HepG2 (cell line): ENCODE measurements at regions not wholly inside any gene's neighbourhood (a gene's known extent, or its start where the extent isn't known, plus 50 kb on each side); places are given as distances from the start of the nearest gene placed in this dataset.

ENCODE experiments used
- ATAC-seq: fragments of 200-7000 bp; cut with Tn5 transposase; 3 replicates; pipeline ENCODE4 v1.9.1; 2020; ENCODE audit warnings: mild to moderate bottlenecking, moderate library complexity
- BruUV-seq: library from RNA; stranded (reverse); fragments of 400-500 nt; replicated peaks from 2 replicates; lab custom pipeline; 2021; lab: Mats Ljungman, UMichigan
- CTCF ChIA-PET: fragments of 300-600 bp; formaldehyde crosslinking; extraction: SDS; loops from one replicate; lab custom pipeline; 2021; ENCODE audit warnings: low total read pairs, inconsistent platforms, low intra/inter-chr PET ratio; lab: Yijun Ruan, JAX
- POLR2A ChIA-PET: fragments of 350-600 bp; sonication (Branson Sonifier 250); formaldehyde crosslinking; loops from one replicate; lab custom pipeline; 2020; ENCODE audit warnings: antibody characterized with exemption, inconsistent platforms; lab: Yijun Ruan, JAX
- DNase-seq: peaks from one replicate; pipeline ENCODE4 v3.0.0-alpha.2; 2015; ENCODE audit warnings: low spot score
- FAIRE-seq: peaks from 3 replicates; lab custom pipeline; 2011; peaks lifted over from hg19 to GRCh38; lab: Jason Lieb, UNC
- H2AFZ ChIP-seq: one replicate; pipeline ENCODE4 v1.6.1; 2011; ENCODE audit warnings: low read length, inconsistent platforms
- H3K27ac ChIP-seq: fragments of 300-600 bp; 3 replicates; pipeline ENCODE4 v1.8.0; 2011; ENCODE audit warnings: mixed run types, mild to moderate bottlenecking, mixed read lengths, low read length, inconsistent platforms; ENCODE audit not compliant: insufficient read depth; ENCODE audit errors: extremely low read length
- H3K27me3 ChIP-seq, 2 experiments: fragments of 200-600 bp in 1 of 2; 2 replicates in 1 of 2; 3 replicates in 1 of 2; pipeline versions ENCODE4 v1.6.0 to v1.8.0; 2011; ENCODE audit warnings: low read length in 2 of 2, mild to moderate bottlenecking in 2 of 2, moderate library complexity in 2 of 2, inconsistent platforms in 1 of 2; ENCODE audit not compliant: insufficient read depth in 2 of 2, control insufficient read depth in 1 of 2
- H3K36me3 ChIP-seq, 2 experiments: fragments of 200-600 bp in 1 of 2; replicated peaks in 1 of 2; 2 replicates in 1 of 2; 3 replicates in 1 of 2; pipeline versions ENCODE4 v1.5.1 to v1.8.0; 2011; ENCODE audit warnings: low read length in 2 of 2, inconsistent platforms in 1 of 2; ENCODE audit not compliant: insufficient read depth in 2 of 2, control insufficient read depth in 1 of 2
- H3K4me1 ChIP-seq: 2 replicates; pipeline ENCODE4 v1.5.1; 2012; ENCODE audit warnings: low read length, inconsistent platforms; ENCODE audit not compliant: insufficient read depth
- H3K4me2 ChIP-seq: 2 replicates; pipeline ENCODE4 v1.6.0; 2011; ENCODE audit warnings: low read depth, low read length, inconsistent platforms
- H3K4me3 ChIP-seq, 3 experiments: fragments of 200-600 bp in 1 of 3; sonication (generic), shearing (Covaris generic) in 1 of 3; replicated peaks in 1 of 3; 2 replicates each; pipeline ENCODE4 v1.5.1; 2011 to 2016; ENCODE audit warnings: low read length in 3 of 3, inconsistent platforms in 2 of 3, low read depth in 2 of 3, mild to moderate bottlenecking in 2 of 3, control low read depth in 1 of 3, mixed read lengths in 1 of 3; ENCODE audit not compliant: insufficient read depth in 1 of 3
- H3K79me2 ChIP-seq: one replicate; pipeline ENCODE4 v1.6.1; 2011; ENCODE audit warnings: low read length, inconsistent platforms; ENCODE audit not compliant: insufficient read depth
- H3K9ac ChIP-seq: 2 replicates; pipeline ENCODE4 v1.6.0; 2011; ENCODE audit warnings: mild to moderate bottlenecking, low read depth, low read length, inconsistent platforms; ENCODE audit not compliant: insufficient read depth
- H3K9me3 ChIP-seq: 2 replicates; pipeline ENCODE4 v1.5.1; 2012; ENCODE audit warnings: mild to moderate bottlenecking, low read length
- H4K20me1 ChIP-seq: 2 replicates; pipeline ENCODE4 v1.6.0; 2011; ENCODE audit warnings: inconsistent platforms, mild to moderate bottlenecking, low read length, moderate library complexity; ENCODE audit not compliant: insufficient read depth
- CCDC6 ChIP-seq: sonication (generic); formaldehyde crosslinking; IDR thresholded peaks from 2 replicates; pipeline ENCODE4 v1.8.1; 2022; ENCODE audit warnings: mild to moderate bottlenecking, missing genetic modification reagents, moderate library complexity
- DR1 ChIP-seq: sonication (generic); formaldehyde crosslinking; IDR thresholded peaks from 2 replicates; pipeline ENCODE4 v1.8.0; 2021; ENCODE audit warnings: mild to moderate bottlenecking, missing genetic modification reagents, inconsistent platforms
- GABPB1 ChIP-seq: IDR thresholded peaks from 2 replicates; pipeline ENCODE4 v1.6.1; 2016; ENCODE audit warnings: mild to moderate bottlenecking, missing genetic modification reagents, moderate library complexity, missing compliant biosample characterization
- HNF4G ChIP-seq, 2 experiments: sonication (generic) in 1 of 2; formaldehyde crosslinking in 1 of 2; IDR thresholded peaks; 2 replicates each; pipeline versions ENCODE4 v1.4.0 to v1.6.1; 2011 to 2020; ENCODE audit warnings: borderline replicate concordance in 2 of 2, low read depth in 2 of 2, mild to moderate bottlenecking in 2 of 2, low read length in 1 of 2, missing genetic modification reagents in 1 of 2, moderate library complexity in 1 of 2
- JUND ChIP-seq: sonication (generic); formaldehyde crosslinking; IDR thresholded peaks from 2 replicates; pipeline ENCODE4 v1.8.0; 2022; ENCODE audit warnings: mild to moderate bottlenecking, missing genetic modification reagents
- MAFF ChIP-seq: IDR thresholded peaks from 2 replicates; pipeline ENCODE4 v1.6.1; 2011; ENCODE audit warnings: low read depth, low read length, improper control_type of control experiment
- MAFK ChIP-seq, 2 experiments: IDR thresholded peaks in 1 of 2; conservative IDR thresholded peaks in 1 of 2; 2 replicates each; pipeline ENCODE4 v1.6.1; 2011; ENCODE audit warnings: improper control_type of control experiment in 2 of 2, low read length in 2 of 2
- MTF1 ChIP-seq: sonication (generic); formaldehyde crosslinking; IDR thresholded peaks from 2 replicates; pipeline ENCODE4 v1.5.0; 2020; ENCODE audit warnings: missing genetic modification reagents
- SMARCE1 ChIP-seq: fragments of 450-650 bp; IDR thresholded peaks from 2 replicates; pipeline ENCODE4 v1.6.1; 2017; ENCODE audit warnings: borderline replicate concordance
- SRSF9 ChIP-seq: fragments of 200-400 bp; formaldehyde crosslinking; IDR thresholded peaks from 2 replicates; pipeline ENCODE4 v1.6.1; 2018; ENCODE audit warnings: borderline replicate concordance, mild to moderate bottlenecking, low read depth, low read length; ENCODE audit not compliant: insufficient read depth, poor library complexity, severe bottlenecking
- ZNF234 ChIP-seq: sonication (generic); formaldehyde crosslinking; conservative IDR thresholded peaks from 2 replicates; pipeline ENCODE4 v1.5.1; 2020; ENCODE audit warnings: mild to moderate bottlenecking, missing genetic modification reagents
- WGBS: methylation state at CpG from one replicate; pipeline ENCODE4 v1.1.6; 2017; ENCODE audit warnings: low lambda C conversion rate; 5-methylcytosine and 5-hydroxymethylcytosine counted together
- in situ Hi-C: cut with HindIII; loops from 2 replicates; pipeline ENCODE4 v1.10.0; 2017; ENCODE audit warnings: low pct_unique_long_range_greater_than_20kb; ENCODE audit not compliant: extremely low pct_ligation_motif_present
- intact Hi-C: fragments of 100-400 bp; cut with micrococcal nuclease; formaldehyde crosslinking; loops from one replicate; pipeline ENCODE4 v1.10.0; 2022; ENCODE audit not compliant: unreplicated experiment
- TF ChIP-seq, protein P1 (sequence below): sonication (generic); formaldehyde crosslinking; IDR thresholded peaks from 2 replicates; pipeline ENCODE4 v1.4.0; 2020; ENCODE audit warnings: missing genetic modification reagents, borderline replicate concordance
- TF ChIP-seq, protein P2 (sequence below): IDR thresholded peaks from 2 replicates; pipeline ENCODE4 v1.6.1; 2016; ENCODE audit warnings: low read depth
- TF ChIP-seq, protein P3 (sequence below): sonication (generic); formaldehyde crosslinking; conservative IDR thresholded peaks from 2 replicates; pipeline ENCODE4 v1.8.0; 2022; ENCODE audit warnings: low read depth, missing genetic modification reagents

DNA sequence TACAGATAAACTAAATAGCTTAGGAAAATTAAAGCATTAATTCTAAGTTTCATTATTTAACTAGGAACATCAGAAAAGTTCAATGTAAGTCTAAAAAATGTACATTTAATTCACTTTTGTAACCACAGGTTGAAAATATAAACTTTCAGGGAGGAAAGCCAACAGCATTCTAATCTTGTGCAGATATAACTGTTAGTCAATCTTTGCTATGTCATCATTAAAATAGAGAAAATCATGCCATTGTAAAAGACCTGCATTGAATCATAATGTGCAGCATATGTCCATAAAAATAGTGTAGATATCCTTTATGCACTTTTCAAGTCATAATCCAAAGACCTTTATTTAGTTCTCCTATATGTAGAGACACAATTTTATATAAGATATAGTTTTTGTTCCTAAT is 207.3 kb downstream of the ALG10B start:
- Histone ChIP-seq H3K4me2 (no peak overlapping the region), H3K79me2 (no peaks in the 10 kb centered on the region), H2AFZ (no peak overlapping the region), H3K27me3 (no peaks in the 10 kb centered on the region), H3K36me3 (no peaks in the 10 kb centered on the region), H3K4me3 (no peak overlapping the region), H3K4me1 (no peaks in the 10 kb centered on the region), H3K27ac (no peak overlapping the region), H3K9me3 (no peaks in the 10 kb centered on the region), H4K20me1 (no peaks in the 10 kb centered on the region), H3K9ac (no peak overlapping the region)
- peak in 1 of 2 experiments; percentile 50; a peak in 2 of 4 replicates for TF ChIP-seq MAFK (conservative IDR thresholded peaks at IDR 0.05 in 1 of 2, IDR thresholded peaks at IDR 0.05 in 1 of 2; ENCODE audit: low read length in 2 of 2)
- peak; percentile 15; the same call in 1 of the 2 replicates for TF ChIP-seq MAFF
- no peak for TF ChIP-seq JUND (CRISPR knock-in tag)
- no peak for TF ChIP-seq GABPB1
- TF ChIP-seq, protein P1, sequence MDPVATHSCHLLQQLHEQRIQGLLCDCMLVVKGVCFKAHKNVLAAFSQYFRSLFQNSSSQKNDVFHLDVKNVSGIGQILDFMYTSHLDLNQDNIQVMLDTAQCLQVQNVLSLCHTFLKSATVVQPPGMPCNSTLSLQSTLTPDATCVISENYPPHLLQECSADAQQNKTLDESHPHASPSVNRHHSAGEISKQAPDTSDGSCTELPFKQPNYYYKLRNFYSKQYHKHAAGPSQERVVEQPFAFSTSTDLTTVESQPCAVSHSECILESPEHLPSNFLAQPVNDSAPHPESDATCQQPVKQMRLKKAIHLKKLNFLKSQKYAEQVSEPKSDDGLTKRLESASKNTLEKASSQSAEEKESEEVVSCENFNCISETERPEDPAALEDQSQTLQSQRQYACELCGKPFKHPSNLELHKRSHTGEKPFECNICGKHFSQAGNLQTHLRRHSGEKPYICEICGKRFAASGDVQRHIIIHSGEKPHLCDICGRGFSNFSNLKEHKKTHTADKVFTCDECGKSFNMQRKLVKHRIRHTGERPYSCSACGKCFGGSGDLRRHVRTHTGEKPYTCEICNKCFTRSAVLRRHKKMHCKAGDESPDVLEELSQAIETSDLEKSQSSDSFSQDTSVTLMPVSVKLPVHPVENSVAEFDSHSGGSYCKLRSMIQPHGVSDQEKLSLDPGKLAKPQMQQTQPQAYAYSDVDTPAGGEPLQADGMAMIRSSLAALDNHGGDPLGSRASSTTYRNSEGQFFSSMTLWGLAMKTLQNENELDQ (CRISPR knock-in tag): no peak
- FAIRE-seq (no peak), ATAC-seq (no peak), DNase-seq (no peak)
- CTCF ChIA-PET: no interaction called here
- intact Hi-C loops: no loop called here
- BruUV-seq: no TSS peak
- in situ Hi-C loops: no loop called here
- POLR2A ChIA-PET: no interaction called here

DNA sequence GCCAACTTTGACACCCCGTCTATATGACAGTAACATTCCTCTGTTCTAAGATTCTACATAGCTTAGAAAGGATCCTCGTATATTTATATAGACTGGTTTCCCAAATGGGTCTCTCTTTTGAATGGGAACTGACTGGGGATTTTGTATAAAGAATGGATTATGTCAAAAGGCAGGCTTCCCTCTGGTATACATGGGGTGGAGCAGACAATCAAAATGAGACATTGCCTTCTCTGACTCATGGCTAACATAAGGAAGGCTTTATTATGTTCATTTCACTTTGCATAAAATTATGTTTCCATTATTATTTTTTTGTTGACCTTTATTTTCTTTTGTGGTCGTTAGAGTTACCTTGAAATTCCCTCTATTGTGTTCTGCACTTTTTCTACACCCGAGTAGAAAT is 211.1 kb downstream of the ALG10B start:
- intact Hi-C loops: no loop called here
- no peak for TF ChIP-seq SMARCE1
- no peak for TF ChIP-seq SRSF9
- no peak for TF ChIP-seq HNF4G (IDR thresholded peaks at IDR 0.05; ENCODE audit: borderline replicate concordance, low read depth, low read length)
- no peak for TF ChIP-seq HNF4G (CRISPR knock-in tag; IDR thresholded peaks at IDR 0.05; ENCODE audit: borderline replicate concordance, low read depth)
- TF ChIP-seq ZNF234 (CRISPR knock-in tag): no peak
- no peak for TF ChIP-seq DR1 (CRISPR knock-in tag)
- TF ChIP-seq, protein P2, sequence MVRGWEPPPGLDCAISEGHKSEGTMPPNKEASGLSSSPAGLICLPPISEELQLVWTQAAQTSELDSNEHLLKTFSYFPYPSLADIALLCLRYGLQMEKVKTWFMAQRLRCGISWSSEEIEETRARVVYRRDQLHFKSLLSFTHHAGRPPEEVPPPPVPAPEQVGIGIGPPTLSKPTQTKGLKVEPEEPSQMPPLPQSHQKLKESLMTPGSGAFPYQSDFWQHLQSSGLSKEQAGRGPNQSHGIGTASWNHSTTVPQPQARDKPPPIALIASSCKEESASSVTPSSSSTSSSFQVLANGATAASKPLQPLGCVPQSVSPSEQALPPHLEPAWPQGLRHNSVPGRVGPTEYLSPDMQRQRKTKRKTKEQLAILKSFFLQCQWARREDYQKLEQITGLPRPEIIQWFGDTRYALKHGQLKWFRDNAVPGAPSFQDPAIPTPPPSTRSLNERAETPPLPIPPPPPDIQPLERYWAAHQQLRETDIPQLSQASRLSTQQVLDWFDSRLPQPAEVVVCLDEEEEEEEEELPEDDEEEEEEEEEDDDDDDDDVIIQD: no peak
- TF ChIP-seq, protein P3, sequence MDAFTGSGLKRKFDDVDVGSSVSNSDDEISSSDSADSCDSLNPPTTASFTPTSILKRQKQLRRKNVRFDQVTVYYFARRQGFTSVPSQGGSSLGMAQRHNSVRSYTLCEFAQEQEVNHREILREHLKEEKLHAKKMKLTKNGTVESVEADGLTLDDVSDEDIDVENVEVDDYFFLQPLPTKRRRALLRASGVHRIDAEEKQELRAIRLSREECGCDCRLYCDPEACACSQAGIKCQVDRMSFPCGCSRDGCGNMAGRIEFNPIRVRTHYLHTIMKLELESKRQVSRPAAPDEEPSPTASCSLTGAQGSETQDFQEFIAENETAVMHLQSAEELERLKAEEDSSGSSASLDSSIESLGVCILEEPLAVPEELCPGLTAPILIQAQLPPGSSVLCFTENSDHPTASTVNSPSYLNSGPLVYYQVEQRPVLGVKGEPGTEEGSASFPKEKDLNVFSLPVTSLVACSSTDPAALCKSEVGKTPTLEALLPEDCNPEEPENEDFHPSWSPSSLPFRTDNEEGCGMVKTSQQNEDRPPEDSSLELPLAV (CRISPR knock-in tag): no peak
- TF ChIP-seq CCDC6 (CRISPR knock-in tag): no peak
- TF ChIP-seq MTF1 (CRISPR knock-in tag): no peak

More for the DNA sequence above, 211.1 kb downstream of the ALG10B start:
- 3% methylated on average over 4 of the region's 4 CpGs for WGBS
- H3K4me3 ChIP-seq: no peak overlapping the region
- no peak overlapping the region for H3K27ac ChIP-seq
- H3K27me3 ChIP-seq: no peaks in the 10 kb centered on the region
- no peaks in the 10 kb centered on the region for H4K20me1 ChIP-seq
- no peaks in the 10 kb centered on the region for H3K36me3 ChIP-seq
- DNase-seq (no peak), ATAC-seq (no peak), FAIRE-seq (no peak)
- H3K79me2 ChIP-seq: no peaks in the 10 kb centered on the region
- no TSS peak for BruUV-seq
- H2AFZ ChIP-seq: no peak overlapping the region
- H3K4me2 ChIP-seq: no peak overlapping the region
- H3K9ac ChIP-seq: no peak overlapping the region
- H3K9me3 ChIP-seq: peaks cover 11% of the 10 kb centered on the region; the same call in 1 of the 2 replicates
- CTCF ChIA-PET: no interaction called here
- H3K4me1 ChIP-seq: no peaks in the 10 kb centered on the region
- POLR2A ChIA-PET: no interaction called here
- in situ Hi-C loops: no loop called here
